Activated naive CD4-positive, alpha-beta T cell (primary cell): ENCODE measurements at regions not wholly inside any gene's neighbourhood (a gene's known extent, or its start where the extent isn't known, plus 50 kb on each side); places are given as distances from the start of the nearest gene placed in this dataset.
"Not testable (repeated sequence)": the region's sequence is repeated elsewhere in the genome, so short reads cannot be mapped to it uniquely, and the experiment has no call there.

ENCODE experiments used
- DNase-seq, 4 experiments: peaks; one replicate each; lab custom pipeline; 2025; lab: John Stamatoyannopoulos, UW

GRCh38 chr1:114263343-114263742 is 109.7 kb upstream of the SYT6 start:
- no peak for DNase-seq

DNA sequence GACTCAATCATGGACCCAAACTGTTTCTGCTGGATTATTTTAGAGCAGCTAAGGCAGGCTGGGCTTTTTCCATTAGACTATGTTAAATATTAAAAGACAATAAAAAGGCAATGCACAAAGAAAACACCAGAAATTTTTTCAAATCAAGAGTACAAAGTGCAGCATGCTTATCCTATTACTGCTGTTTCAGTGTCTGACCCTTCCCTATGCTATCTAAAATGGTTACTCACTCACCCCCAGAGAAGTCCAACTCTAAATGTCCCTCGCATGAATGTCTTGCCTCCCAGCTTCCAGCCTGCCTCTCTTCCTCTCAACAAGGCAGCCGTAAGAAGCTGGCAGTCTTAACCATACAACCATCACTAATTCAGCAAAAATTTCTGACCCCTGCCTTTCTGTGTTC is 108.7 kb upstream of the SYT6 start:
- no peak for DNase-seq

GRCh38 chr1:114260805-114261484 is 107.3 kb upstream of the SYT6 start:
- no peak for DNase-seq

GRCh38 chr1:114259511-114260160 is 106.0 kb upstream of the SYT6 start:
- no peak for DNase-seq

- DNase-seq: no peak
These were observed 105.0 kb upstream of the SYT6 start for GRCh38 chr1:114258633-114259032.

GRCh38 chr1:114258074-114258473 is 104.4 kb upstream of the SYT6 start:
- DNase-seq: no peak

GRCh38 chr1:114257554-114257953 is 103.9 kb upstream of the SYT6 start:
- no peak for DNase-seq

- no peak for DNase-seq
These were observed 100.2 kb upstream of the SYT6 start for GRCh38 chr1:114253900-114254299.

GRCh38 chr1:114251573-114251939 is 97.9 kb upstream of the SYT6 start:
- no peak for DNase-seq

DNA sequence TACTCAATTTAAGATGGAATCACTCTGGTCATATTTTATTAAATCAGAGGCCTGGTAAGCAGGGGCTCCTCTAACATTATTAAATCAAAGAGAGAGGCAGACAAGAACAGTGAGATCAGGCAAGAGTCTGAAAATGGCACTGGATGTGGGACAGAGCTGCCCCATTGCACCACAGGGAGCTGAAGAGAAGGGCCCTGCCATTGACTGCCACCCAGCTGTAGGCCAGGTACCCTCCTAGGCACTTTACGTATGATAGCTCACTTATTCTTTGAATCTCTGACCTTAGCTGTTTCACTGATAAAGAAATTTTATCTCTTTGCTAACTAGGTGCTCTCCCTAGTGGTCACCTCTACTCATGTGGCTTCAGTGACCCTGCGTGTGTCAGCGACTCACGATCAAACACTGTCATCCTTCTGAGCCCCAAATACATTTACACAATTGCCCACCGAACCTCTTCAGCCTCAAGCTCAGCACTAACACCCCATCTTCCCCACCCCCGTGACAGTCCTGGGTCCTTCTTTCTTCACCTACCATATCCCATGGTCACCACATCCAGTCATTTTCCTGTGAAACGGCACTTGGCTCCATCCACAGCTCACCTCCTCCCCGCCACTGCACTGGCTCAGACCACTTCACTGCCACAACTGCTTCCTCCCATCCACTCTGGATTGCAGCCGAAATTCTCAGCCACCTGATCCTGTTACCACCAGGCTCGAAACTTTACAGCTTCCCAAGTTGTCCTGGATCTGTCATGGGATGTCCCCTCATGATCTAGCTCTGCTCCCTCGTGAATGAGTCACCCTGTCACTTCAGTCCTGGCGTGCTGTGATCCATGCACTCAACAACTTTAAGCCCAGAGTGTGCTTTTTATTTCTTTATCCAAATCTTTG is 97.3 kb upstream of the SYT6 start:
- no peak for DNase-seq

DNA sequence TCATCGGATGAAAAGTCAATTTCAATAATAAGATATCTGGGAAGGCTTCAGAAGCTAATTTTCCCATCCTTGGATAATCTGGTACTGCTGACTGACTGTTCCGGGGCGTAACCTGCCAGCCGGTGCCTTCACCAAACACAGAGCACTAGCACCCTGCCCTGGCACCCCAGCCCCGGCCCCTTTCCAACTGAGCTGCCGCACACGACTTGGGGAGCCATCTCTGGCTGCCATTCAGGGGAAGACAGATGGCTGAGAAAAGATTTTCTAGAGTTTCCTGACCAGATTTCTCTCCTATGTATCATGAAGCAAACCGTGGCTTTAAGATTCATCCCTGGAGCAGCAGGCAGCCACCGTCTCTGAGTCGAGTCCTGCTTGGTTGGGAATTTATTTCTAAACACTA is 96.0 kb upstream of the SYT6 start:
- no peak for DNase-seq

GRCh38 chr1:114248162-114248561 is 94.5 kb upstream of the SYT6 start:
- DNase-seq: no peak

DNA sequence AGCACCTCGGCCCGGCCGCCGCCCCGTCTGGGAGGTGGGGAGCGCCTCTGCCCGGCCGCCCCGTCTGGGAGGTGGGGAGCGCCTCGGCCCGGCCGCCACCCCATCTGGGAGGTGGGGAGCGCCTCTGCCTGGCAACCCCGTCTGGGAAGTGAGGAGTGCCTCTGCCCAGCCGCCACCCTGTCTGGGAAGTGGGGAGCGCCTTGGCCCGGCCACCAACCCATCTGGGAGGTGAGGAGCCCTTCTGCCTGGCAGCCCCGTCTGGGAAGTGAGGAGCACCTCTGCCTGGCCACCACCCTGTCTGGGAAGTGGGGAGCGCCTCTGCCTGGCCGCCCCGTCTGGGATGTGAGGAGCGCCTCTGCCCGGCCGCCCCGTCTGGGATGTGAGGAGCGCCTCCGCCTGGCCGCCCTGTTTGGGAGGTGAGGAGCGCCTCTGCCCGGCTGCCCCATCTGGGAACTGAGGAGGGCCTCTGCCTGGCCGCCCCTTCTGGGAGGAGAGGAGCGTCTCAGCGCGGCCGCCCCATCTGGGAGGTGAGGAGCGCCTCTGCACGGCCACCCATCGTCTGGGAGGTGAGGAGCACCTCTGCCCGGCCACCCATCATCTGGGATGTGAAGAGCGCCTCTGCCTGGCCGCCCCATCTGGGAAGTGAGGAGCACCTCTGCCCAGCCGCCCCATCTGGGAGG is 89.0 kb upstream of the SYT6 start:
- not testable (repeated sequence) for DNase-seq

- no peak for DNase-seq
These were observed 84.4 kb upstream of the SYT6 start for GRCh38 chr1:114238053-114238452.

- no peak for DNase-seq
These were observed 82.8 kb upstream of the SYT6 start for GRCh38 chr1:114236517-114236916.

GRCh38 chr1:114235960-114236359 is 82.3 kb upstream of the SYT6 start:
- no peak for DNase-seq

DNA sequence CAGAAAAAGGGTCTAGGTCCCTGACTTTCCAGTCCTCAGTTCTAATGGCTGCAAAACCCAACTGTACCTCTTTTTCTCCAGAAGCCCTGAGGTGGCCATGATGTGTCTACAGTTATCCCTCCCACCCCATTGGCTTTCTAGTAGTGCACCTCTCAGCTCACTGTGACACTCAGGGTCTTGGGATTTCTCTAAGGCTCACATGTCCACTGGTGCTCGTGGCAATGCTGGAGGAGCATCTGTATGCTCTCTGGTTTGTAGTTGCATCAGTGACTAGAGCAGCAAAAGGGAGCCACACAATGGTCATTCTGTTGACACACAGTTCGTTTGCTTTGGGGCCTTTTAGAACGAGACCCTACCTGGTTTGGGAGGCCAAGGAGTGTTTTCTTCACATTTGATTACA is 81.6 kb upstream of the SYT6 start:
- no peak for DNase-seq

DNA sequence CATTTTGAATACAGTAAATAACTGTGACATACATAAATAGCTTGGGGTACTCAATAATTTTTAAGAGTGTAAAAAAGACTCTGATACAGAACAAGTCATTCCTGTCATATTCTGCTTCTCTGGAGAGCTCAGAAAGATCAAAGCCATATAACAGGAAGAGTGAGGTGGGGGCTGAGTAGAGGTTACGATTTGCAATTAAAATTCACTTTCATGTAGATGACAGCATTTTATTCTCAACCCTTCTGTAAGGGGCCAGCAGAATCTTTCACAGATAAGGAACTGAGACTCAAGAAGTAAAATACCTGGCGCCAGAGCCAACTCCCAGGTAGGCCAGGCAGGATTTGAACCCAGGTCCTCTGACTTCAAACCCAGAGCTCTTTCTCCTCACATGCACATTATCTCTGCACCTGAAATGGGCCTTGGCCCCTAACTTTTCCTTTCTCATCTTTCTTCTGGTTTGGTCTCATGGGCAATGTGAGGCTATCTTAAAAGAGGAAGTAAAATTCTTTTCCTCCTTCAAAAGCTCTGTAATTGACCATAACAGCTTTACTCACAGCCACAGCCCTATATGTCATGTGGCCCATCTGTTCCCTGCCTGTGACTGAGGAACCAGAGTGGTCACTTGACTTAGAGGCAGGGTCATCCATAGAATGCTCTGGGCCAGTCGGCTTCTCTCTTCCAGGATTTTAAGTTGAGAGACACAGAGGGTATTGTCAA is 80.9 kb upstream of the SYT6 start:
- DNase-seq: no peak

DNA sequence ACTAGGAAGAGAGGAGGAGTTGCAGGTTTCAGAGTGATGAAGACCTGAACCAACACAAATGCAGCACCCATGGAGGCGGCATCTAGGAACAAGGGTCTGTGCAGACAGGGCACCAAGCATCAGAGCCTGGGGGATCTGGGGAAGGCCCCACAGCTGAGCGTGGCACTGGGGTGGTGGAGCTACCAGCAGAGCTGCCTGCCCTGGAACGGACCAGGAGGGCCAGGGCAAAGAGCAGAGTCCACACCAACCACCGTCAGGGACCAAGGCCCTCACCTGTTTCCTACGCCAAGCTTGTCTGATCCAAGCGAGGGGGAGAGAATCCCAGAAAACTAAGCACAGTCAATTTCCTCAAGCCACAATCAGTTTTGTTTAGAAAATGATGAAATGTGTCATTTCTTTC is 79.0 kb upstream of the SYT6 start:
- no peak for DNase-seq

DNA sequence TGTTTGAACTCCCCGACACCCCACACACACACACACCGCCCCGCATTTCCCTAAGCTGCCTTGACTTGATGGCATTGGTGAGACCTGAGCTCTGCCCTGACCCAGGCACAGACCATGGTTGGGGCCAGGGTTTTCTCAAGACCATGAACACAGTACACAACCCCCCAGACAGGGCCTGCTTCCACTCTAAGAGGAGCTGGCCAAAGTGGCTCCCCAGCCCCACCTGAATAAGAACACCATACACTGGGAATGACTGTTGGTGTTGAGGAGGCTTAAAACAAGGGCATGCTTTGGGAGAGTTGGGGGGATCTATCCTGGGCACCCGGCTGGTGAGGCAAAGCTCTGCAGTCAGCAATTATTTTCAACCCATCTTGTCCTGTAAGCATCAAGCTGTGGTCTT is 77.6 kb upstream of the SYT6 start:
- DNase-seq: no peak

GRCh38 chr1:114229368-114229767 is 75.7 kb upstream of the SYT6 start:
- DNase-seq: no peak

DNA sequence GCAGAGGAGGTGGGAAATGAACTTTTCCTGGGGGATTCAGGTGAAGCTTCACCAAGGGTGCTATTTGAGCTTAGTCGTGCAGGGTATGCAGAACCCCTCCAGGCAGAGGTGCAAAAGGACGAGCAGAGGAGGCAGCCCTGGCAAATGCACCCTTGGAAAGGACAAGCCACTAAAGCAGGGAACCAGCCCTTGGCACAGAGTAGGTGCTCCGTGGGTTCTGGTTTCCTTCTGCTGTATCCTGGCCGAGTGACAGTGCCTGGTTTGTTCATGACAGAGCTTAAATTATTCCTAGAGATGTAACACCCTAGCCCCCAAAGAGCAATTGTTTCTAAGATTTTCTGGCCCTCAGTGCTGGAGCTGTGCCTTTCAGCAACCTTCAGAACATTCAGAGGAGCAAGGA is 73.4 kb upstream of the SYT6 start:
- DNase-seq: no peak
